Osteoblast (primary cell): ENCODE measurements at regions not wholly inside any gene's neighbourhood (a gene's known extent, or its start where the extent isn't known, plus 50 kb on each side); places are given as distances from the start of the nearest gene placed in this dataset.
"Not testable (repeated sequence)": the region's sequence is repeated elsewhere in the genome, so short reads cannot be mapped to it uniquely, and the experiment has no call there.

ENCODE experiments used
- DNase-seq: peaks from one replicate; pipeline ENCODE4 v3.0.0; 2011; ENCODE audit warnings: low spot score, mixed read lengths; ENCODE audit not compliant: insufficient read length; ENCODE audit errors: missing footprints
- H2AFZ ChIP-seq: 2 replicates; pipeline ENCODE4 v1.6.0; 2011; ENCODE audit warnings: mild to moderate bottlenecking, low read length
- H3K27ac ChIP-seq: 2 replicates; pipeline ENCODE4 v1.5.1; 2011; ENCODE audit warnings: mild to moderate bottlenecking, low read depth, low read length, moderate library complexity
- H3K27me3 ChIP-seq: 2 replicates; pipeline ENCODE4 v1.6.0; 2012; ENCODE audit warnings: mild to moderate bottlenecking, control low read depth, inconsistent platforms, low read length, moderate library complexity; ENCODE audit not compliant: insufficient read depth
- H3K36me3 ChIP-seq: 2 replicates; pipeline ENCODE4 v1.5.1; 2011; ENCODE audit warnings: mild to moderate bottlenecking, low read length, control low read depth, moderate library complexity; ENCODE audit not compliant: insufficient read depth
- H3K4me1 ChIP-seq: 2 replicates; pipeline ENCODE4 v1.5.1; 2011; ENCODE audit warnings: mild to moderate bottlenecking, low read length, control low read depth, moderate library complexity; ENCODE audit not compliant: insufficient read depth
- H3K4me2 ChIP-seq: 2 replicates; pipeline ENCODE4 v1.6.0; 2011; ENCODE audit warnings: mild to moderate bottlenecking, low read length; ENCODE audit not compliant: insufficient read depth
- H3K4me3 ChIP-seq: fragments of 200-600 bp; sonication (generic); 3 replicates; pipeline ENCODE4 v1.5.1; 2012; ENCODE audit warnings: mild to moderate bottlenecking, low read length, inconsistent platforms; ENCODE audit not compliant: insufficient read depth
- H3K79me2 ChIP-seq: 2 replicates; pipeline ENCODE4 v1.6.0; 2012; ENCODE audit warnings: mild to moderate bottlenecking, low read length, control low read depth, inconsistent platforms; ENCODE audit not compliant: insufficient read depth
- H3K9me3 ChIP-seq: 2 replicates; pipeline ENCODE4 v1.5.1; 2011; ENCODE audit warnings: low read depth, low read length, control low read depth
- H4K20me1 ChIP-seq: 2 replicates; pipeline ENCODE4 v1.6.0; 2012; ENCODE audit warnings: mild to moderate bottlenecking, low read length, control low read depth; ENCODE audit not compliant: insufficient read depth
- TF ChIP-seq, protein P1 (sequence below): IDR thresholded peaks from 2 replicates; pipeline ENCODE4 v1.5.1; 2011; ENCODE audit warnings: mild to moderate bottlenecking, low read depth, low read length, moderate library complexity; ENCODE audit errors: extremely low read depth

DNA sequence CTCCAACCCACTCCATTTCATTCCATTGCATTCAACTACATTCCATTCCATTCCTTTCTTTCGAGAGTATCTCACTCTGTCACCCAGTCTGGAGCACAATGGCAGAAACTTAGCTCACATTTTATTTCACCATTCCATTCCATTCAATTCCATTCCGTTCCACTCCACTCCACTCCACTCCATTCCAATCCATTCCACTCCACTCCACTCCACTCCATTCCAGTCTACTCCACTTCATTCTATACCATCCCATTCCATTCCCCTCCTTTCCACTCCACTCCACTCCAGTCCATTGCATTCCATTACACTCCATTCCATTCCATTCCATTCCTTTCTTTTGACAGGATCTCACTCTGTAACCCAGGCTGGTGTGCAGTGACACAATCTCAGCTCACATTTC lies 1466.3 kb downstream of the TSPY10 start:
- DNase-seq, result no peak
- H3K4me2 ChIP-seq, result no peak overlapping the region
- no peaks in the 10 kb centered on the region for H3K4me1 ChIP-seq
- no peak overlapping the region for H3K4me3 ChIP-seq
- TF ChIP-seq, protein P1, sequence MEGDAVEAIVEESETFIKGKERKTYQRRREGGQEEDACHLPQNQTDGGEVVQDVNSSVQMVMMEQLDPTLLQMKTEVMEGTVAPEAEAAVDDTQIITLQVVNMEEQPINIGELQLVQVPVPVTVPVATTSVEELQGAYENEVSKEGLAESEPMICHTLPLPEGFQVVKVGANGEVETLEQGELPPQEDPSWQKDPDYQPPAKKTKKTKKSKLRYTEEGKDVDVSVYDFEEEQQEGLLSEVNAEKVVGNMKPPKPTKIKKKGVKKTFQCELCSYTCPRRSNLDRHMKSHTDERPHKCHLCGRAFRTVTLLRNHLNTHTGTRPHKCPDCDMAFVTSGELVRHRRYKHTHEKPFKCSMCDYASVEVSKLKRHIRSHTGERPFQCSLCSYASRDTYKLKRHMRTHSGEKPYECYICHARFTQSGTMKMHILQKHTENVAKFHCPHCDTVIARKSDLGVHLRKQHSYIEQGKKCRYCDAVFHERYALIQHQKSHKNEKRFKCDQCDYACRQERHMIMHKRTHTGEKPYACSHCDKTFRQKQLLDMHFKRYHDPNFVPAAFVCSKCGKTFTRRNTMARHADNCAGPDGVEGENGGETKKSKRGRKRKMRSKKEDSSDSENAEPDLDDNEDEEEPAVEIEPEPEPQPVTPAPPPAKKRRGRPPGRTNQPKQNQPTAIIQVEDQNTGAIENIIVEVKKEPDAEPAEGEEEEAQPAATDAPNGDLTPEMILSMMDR, result no peak
- no peaks in the 10 kb centered on the region for H4K20me1 ChIP-seq
- H3K27ac ChIP-seq, result no peak overlapping the region
- H3K27me3 ChIP-seq, result no peaks in the 10 kb centered on the region
- no peaks in the 10 kb centered on the region for H3K36me3 ChIP-seq
- H2AFZ ChIP-seq, result no peak overlapping the region
- H3K9me3 ChIP-seq, result peaks cover 2% of the 10 kb centered on the region
- H3K79me2 ChIP-seq, result no peaks in the 10 kb centered on the region

DNA sequence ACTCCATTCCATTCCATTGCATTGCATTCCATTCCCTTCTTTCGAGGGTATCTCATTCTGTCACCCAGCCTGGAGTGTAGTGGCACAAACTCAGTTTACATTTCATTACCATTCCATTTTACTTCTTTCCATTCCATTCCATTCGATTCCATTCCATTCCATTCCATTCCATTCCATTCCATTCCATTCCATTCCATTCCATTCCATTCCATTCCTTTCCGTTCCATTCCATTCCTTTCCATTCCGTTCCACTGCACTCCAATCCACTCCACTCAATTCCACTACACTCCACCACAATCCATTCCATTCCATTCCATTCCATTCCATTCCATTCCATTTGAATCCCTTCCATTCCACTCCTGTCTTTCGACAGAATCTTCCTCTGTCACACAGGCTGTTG lies 1472.0 kb downstream of the TSPY10 start:
- H3K4me1 ChIP-seq, H3K79me2 ChIP-seq, H4K20me1 ChIP-seq, DNase-seq, H3K9me3 ChIP-seq, H3K27me3 ChIP-seq, H3K4me3 ChIP-seq, H3K4me2 ChIP-seq, H2AFZ ChIP-seq, H3K36me3 ChIP-seq, H3K27ac ChIP-seq: not testable (repeated sequence)

DNA sequence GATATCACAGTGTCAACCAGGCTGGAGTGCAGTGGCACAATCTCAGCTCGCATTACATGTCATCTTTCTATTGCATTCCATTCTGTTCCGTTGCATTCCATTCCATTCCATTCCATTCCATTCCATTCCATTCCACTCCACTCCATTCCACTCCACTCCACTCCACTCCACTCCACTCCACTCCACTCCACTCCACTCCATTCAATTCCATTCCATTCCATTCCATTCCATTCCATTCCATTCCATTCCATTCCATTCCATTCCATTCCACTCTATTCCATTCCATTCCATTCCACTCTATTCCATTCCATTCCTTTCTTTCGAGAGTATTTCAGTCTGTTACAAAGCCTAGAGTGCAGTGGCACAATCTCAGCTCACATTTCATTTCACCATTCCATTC lies 1486.5 kb downstream of the TSPY10 start:
- not testable (repeated sequence) for H3K4me2 ChIP-seq, H3K36me3 ChIP-seq, H3K79me2 ChIP-seq, H3K27ac ChIP-seq, H3K9me3 ChIP-seq, H4K20me1 ChIP-seq, H3K27me3 ChIP-seq, H3K4me1 ChIP-seq, H3K4me3 ChIP-seq, DNase-seq, H2AFZ ChIP-seq

DNA sequence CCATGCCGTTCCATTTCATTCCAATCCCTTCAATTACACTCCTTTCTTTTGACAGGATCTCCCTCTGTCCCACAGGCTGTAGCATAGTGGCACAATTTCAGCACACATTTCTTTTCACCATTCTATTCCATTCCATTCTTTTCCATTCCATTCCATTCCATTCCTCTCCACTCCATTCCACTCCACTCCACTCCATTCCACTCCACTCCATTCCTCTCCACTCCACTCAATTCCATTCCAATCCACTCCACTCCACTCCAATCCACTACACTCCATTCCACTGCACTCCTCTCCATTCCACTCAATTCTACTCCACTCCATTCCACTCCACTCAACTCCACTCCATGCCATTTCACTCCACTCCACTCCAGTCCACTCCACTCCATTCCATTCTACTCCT lies 1495.1 kb downstream of the TSPY10 start:
- Histone ChIP-seq H2AFZ (no peak overlapping the region), H3K9me3 (no peaks in the 10 kb centered on the region), H3K27me3 (no peaks in the 10 kb centered on the region), H3K4me3 (no peak overlapping the region), H3K36me3 (no peaks in the 10 kb centered on the region), H3K27ac (no peak overlapping the region), H3K4me2 (no peak overlapping the region), H3K79me2 (no peaks in the 10 kb centered on the region), H3K4me1 (no peaks in the 10 kb centered on the region), H4K20me1 (no peaks in the 10 kb centered on the region)
- TF ChIP-seq, protein P1, result no peak
- no peak for DNase-seq

DNA sequence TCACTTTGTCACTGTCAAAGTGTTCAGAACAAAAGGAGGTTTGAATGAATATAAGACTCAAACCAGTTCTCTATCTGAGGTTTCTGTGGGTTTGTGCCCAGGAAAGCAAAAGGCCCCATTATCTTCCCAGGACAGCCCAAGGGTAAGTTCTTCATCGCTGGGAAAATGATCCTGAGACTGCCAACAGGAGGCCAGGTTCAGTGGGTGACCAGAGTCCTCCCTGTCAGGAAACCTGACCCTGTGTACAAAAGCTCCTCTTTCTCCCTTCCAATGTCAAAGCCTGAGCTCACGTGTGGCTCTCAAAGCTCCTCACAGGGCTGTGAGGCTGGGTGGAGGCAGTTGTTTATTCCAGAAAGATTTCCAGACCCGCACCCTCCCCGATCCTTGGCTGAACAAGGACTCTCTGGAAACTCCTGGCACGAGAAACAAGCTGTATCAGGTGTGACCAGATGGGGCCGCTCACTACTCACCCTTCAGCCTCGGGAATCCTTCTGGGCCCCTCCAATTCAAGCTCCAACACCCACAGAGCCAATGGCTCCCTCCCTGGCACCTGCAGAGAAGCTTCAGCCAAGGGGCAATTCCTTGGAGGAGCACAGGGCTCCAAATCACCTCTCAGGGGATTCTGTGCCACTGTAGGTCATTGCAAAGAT lies 1516.7 kb downstream of the TSPY10 start:
- Histone ChIP-seq H3K9me3 (no peaks in the 10 kb centered on the region), H4K20me1 (no peaks in the 10 kb centered on the region), H3K36me3 (no peaks in the 10 kb centered on the region), H3K27ac (no peak overlapping the region), H3K27me3 (no peaks in the 10 kb centered on the region), H3K4me1 (no peaks in the 10 kb centered on the region), H3K4me2 (no peak overlapping the region), H3K79me2 (no peaks in the 10 kb centered on the region), H3K4me3 (no peak overlapping the region), H2AFZ (no peak overlapping the region)
- DNase-seq, result no peak
- TF ChIP-seq, protein P1, result no peak
